ENCODE measurements at regions not wholly inside any gene's neighbourhood (a gene's known extent, or its start where the extent isn't known, plus 50 kb on each side); places are given as distances from the start of the nearest gene placed in this dataset.

- TF ChIP-seq REST (IDR thresholded peaks at IDR 0.05; ENCODE audit: insufficient replicate concordance, low read depth), result no peak
- TF ChIP-seq CTCF (IDR thresholded peaks at IDR 0.05; ENCODE audit: insufficient read depth, low read length), result no peak
Observed at GRCh38 chr3:86418861-86419260, 572.1 kb downstream of the VGLL3 start.

Measured in HL-60 (cell line).